DMS153 (cell line): ENCODE measurements at regions not wholly inside any gene's neighbourhood (a gene's known extent, or its start where the extent isn't known, plus 50 kb on each side); places are given as distances from the start of the nearest gene placed in this dataset.

ENCODE experiments used
- DNase-seq: peaks from one replicate; lab custom pipeline; 2025; lab: John Stamatoyannopoulos, UW

GRCh38 chr4:128358231-128358912 is 70.8 kb upstream of the PGRMC2 start:
- DNase-seq, result no peak

- DNase-seq, result no peak
Measured at GRCh38 chr4:128357286-128357685, 69.7 kb upstream of the PGRMC2 start.

GRCh38 chr4:128355305-128355704 is 67.7 kb upstream of the PGRMC2 start:
- peak; percentile 62 for DNase-seq

GRCh38 chr4:128354205-128354821 is 66.7 kb upstream of the PGRMC2 start:
- peak; percentile 54 for DNase-seq

- DNase-seq, result no peak
Measured at GRCh38 chr4:128353791-128354190, 66.2 kb upstream of the PGRMC2 start.

- DNase-seq, result no peak
Measured at GRCh38 chr4:128351502-128351901, 63.9 kb upstream of the PGRMC2 start.

DNA sequence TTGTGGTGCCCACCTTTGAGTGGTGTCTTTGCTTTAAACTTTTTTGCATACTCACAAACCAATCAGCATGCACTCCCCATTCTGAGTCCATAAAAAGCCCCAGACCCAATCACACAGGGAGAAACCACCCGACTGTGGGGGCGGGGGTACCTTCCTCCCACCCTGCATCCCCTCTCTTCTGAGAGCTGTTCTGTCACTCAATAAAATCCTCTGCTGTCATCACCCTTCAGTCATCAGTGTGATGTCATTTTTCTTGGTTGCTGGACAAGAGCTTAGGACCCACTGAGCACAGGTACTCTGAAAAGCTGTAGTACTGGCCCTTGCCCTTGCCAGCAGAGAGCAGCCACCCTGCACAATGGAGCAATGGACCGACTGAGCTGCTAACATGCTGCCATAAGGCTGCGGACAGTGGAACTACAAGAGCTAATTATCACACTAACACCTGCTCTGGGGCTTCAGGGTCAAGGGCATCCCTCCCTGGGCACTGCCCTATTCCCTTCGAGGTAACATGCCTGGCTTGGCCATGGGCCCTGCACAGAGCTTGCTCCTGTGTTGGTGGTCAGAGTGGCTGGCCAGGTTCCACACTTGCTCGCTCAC is 62.9 kb upstream of the PGRMC2 start:
- no peak for DNase-seq

DNA sequence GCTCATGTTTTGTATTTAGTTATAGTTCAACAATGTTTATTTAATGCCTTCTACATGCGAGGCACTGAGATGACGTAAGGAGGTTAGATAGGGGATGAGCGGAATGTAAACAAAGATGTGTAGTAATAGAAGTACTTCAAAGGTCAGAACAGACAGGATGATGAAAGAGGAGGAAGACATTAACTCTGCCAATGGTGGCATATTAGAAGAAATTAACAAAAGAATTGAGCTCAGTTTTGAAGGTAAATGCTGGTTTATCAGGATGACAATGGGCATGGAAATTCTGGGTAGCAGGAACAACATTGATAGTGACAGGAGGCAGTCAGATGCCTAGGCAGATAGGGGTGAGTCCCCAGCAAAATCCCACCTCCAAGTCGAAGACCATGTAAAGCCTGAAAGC is 62.3 kb upstream of the PGRMC2 start:
- peak; percentile 91 for DNase-seq

- no peak for DNase-seq
Measured at GRCh38 chr4:128347930-128348660, 60.5 kb upstream of the PGRMC2 start.

- DNase-seq, result no peak
Measured at GRCh38 chr4:128347175-128347868, 59.7 kb upstream of the PGRMC2 start.

- no peak for DNase-seq
Measured at GRCh38 chr4:128346054-128346716, 58.6 kb upstream of the PGRMC2 start.

GRCh38 chr4:128345650-128346049 is 58.0 kb upstream of the PGRMC2 start:
- no peak for DNase-seq

- DNase-seq, result no peak
Measured at GRCh38 chr4:128342762-128343161, 55.1 kb upstream of the PGRMC2 start.

DNA sequence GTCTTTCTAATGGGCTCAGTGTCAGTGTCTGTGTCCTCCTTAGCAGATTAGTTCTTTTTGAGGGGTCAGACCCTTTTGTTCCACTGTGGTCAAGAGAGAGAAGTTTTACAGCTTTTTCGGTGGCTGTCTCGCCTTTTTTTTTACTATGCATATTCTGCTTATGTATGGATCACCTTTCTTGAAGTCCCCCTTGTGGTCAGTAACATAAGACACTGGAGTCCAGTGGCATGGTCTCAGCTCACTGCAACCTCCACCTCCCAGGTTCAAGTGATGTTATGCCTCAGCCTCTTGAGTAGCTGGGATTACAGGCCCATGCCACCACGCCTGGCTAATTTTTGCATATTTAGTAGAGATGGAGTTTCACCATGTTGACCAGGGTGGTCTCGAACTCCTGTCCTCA is 54.0 kb upstream of the PGRMC2 start:
- no peak for DNase-seq

DNA sequence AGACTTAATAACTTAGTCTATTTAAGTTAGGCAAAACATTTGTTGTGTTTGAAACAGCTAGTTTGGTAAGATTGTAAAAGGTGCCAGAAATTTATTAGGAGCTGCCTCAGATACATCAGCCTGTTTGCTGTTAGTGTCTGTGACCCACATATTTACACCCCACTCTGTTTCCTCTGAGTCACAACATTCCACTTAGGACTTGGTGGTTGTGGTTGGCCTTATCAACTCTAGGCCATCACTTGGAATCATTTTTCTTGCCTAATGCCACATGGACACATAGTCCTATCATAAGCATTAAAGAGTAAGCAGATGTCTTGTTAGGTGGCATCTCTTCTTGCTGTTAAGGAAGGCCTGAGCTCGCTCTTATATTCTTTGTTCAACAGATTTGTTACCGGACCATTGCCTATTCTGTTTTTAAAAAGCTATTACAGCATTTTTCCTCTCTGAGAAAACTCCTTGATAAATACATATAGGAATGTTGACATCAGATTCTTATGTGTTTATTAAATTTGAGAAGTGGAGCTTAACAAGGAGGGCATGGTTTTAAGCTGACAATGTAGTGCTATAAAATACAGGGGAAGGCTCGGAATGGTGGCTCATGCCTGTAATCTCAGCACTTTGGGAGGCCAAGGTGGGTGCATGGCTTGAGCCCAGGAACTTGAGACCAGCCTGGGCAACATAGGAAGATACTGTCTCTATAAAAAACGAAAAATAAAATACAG is 51.2 kb upstream of the PGRMC2 start:
- no peak for DNase-seq

- no peak for DNase-seq
Measured at GRCh38 chr4:128337863-128338262, 50.2 kb upstream of the PGRMC2 start.
